ENCODE measurements at regions not wholly inside any gene's neighbourhood (a gene's known extent, or its start where the extent isn't known, plus 50 kb on each side); places are given as distances from the start of the nearest gene placed in this dataset.

DNA sequence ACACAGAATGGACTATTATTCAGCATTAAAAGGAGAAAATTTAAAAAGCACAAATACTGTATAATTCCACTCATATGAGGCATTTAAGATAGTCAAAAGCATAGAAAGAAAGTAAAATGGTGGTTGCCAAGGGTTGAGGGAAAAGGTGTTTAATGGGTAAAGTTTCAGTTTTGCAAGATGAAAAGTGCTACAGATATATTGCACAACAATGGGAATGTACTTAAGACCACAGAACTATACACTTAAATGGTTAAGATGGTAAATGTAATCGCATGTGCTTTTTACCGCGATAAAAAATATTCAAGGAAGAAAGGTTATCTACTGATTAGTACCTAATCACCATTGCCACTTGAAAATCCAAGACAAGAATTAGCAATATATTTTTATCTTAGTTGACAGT lies 71.8 kb upstream of the NOX3 start:
- Histone ChIP-seq H2AFZ (ENCODE audit: low read depth, low read length) (no peak overlapping the region), H3K9ac (ENCODE audit: low read length) (no peak overlapping the region), H3K27me3 (ENCODE audit: insufficient read depth, low read depth, low read length) (no peaks in the 10 kb centered on the region), H3K4me2 (ENCODE audit: low read length) (no peak overlapping the region), H4K20me1 (ENCODE audit: insufficient read depth) (no peaks in the 10 kb centered on the region), H3K79me2 (replicated peaks; ENCODE audit: insufficient read depth, low read length) (no peaks in the 10 kb centered on the region), H3F3A (ENCODE audit: insufficient read depth, low read length, poor library complexity, severe bottlenecking) (no peaks in the 10 kb centered on the region), H3K4me3 (ENCODE audit: low read length) (no peak overlapping the region), H3K9me3 (ENCODE audit: low read length) (no peaks in the 10 kb centered on the region), H3K9me2 (ENCODE audit: insufficient read depth, low read length) (no peaks in the 10 kb centered on the region), H3K36me3 (ENCODE audit: insufficient read depth, low read length) (no peaks in the 10 kb centered on the region), H3K27ac (ENCODE audit: low read length) (no peak overlapping the region)
- no peak for TF ChIP-seq TAF1 (IDR thresholded peaks at IDR 0.05; ENCODE audit: low read depth)

DNA sequence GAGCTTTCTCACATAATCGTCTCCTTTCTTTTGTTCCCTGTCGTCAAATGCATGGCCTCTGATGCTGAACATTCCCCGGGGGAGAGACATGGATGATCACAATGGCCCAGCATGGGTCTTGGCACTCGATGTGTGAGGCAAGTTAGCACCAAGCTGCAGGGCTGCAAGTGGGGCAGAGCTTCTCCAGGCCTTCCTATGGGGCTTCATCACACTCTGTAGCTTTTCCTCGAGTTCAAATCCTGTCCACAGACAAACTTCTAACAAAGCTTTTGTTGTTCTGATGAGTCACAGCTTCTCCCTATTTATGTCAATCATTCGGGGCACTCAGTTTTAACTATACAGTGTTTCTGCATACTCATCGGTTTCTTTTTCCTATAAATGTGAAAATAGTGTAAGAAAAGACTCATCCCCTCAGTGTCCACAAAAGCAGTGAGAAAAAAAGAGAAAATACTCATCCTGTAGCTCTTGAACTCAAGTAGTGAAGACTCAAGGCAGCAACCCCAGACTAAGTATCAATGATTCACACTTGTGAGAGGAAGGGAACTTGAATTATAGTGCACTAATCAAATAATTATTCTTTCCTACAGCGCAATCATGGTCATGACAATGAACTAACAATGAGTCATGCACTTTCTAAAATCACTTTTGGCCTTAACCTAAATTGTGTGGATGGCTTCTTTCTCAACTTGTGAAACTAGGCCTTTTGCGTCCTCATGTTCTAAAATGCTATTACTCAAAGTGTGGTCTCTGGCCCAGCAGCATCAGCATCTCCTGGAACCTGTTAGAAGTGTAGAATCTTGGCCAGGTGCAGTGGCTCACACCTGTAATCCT lies 68.4 kb upstream of the NOX3 start:
- Histone ChIP-seq H3K36me3 (ENCODE audit: insufficient read depth, low read length) (no peaks in the 10 kb centered on the region), H3K79me2 (replicated peaks; ENCODE audit: insufficient read depth, low read length) (no peaks in the 10 kb centered on the region), H4K20me1 (ENCODE audit: insufficient read depth) (no peaks in the 10 kb centered on the region), H3K4me2 (ENCODE audit: low read length) (no peak overlapping the region), H3K27ac (ENCODE audit: low read length) (no peak overlapping the region), H2AFZ (ENCODE audit: low read depth, low read length) (no peak overlapping the region), H3K9me3 (ENCODE audit: low read length) (no peaks in the 10 kb centered on the region), H3K9me2 (ENCODE audit: insufficient read depth, low read length) (no peaks in the 10 kb centered on the region), H3K27me3 (ENCODE audit: insufficient read depth, low read depth, low read length) (no peaks in the 10 kb centered on the region), H3F3A (ENCODE audit: insufficient read depth, low read length, poor library complexity, severe bottlenecking) (no peaks in the 10 kb centered on the region), H3K9ac (ENCODE audit: low read length) (no peak overlapping the region), H3K4me3 (ENCODE audit: low read length) (no peak overlapping the region)
- TF ChIP-seq EP300 (conservative IDR thresholded peaks at IDR 0.05; ENCODE audit: poor library complexity, severe bottlenecking) (no peak), POLR2AphosphoS5 (IDR thresholded peaks at IDR 0.05) (no peak), SMC3 (conservative IDR thresholded peaks at IDR 0.05; ENCODE audit: poor library complexity) (no peak), EZH2 (IDR thresholded peaks at IDR 0.05; ENCODE audit: borderline replicate concordance, insufficient read depth, low read length, poor library complexity, severe bottlenecking) (no peak), MXI1 (conservative IDR thresholded peaks at IDR 0.05; ENCODE audit: poor library complexity, severe bottlenecking) (no peak)
- TF ChIP-seq, protein P1, sequence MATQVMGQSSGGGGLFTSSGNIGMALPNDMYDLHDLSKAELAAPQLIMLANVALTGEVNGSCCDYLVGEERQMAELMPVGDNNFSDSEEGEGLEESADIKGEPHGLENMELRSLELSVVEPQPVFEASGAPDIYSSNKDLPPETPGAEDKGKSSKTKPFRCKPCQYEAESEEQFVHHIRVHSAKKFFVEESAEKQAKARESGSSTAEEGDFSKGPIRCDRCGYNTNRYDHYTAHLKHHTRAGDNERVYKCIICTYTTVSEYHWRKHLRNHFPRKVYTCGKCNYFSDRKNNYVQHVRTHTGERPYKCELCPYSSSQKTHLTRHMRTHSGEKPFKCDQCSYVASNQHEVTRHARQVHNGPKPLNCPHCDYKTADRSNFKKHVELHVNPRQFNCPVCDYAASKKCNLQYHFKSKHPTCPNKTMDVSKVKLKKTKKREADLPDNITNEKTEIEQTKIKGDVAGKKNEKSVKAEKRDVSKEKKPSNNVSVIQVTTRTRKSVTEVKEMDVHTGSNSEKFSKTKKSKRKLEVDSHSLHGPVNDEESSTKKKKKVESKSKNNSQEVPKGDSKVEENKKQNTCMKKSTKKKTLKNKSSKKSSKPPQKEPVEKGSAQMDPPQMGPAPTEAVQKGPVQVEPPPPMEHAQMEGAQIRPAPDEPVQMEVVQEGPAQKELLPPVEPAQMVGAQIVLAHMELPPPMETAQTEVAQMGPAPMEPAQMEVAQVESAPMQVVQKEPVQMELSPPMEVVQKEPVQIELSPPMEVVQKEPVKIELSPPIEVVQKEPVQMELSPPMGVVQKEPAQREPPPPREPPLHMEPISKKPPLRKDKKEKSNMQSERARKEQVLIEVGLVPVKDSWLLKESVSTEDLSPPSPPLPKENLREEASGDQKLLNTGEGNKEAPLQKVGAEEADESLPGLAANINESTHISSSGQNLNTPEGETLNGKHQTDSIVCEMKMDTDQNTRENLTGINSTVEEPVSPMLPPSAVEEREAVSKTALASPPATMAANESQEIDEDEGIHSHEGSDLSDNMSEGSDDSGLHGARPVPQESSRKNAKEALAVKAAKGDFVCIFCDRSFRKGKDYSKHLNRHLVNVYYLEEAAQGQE (IDR thresholded peaks at IDR 0.05; ENCODE audit: borderline replicate concordance), result no peak
- TF ChIP-seq, protein P2, sequence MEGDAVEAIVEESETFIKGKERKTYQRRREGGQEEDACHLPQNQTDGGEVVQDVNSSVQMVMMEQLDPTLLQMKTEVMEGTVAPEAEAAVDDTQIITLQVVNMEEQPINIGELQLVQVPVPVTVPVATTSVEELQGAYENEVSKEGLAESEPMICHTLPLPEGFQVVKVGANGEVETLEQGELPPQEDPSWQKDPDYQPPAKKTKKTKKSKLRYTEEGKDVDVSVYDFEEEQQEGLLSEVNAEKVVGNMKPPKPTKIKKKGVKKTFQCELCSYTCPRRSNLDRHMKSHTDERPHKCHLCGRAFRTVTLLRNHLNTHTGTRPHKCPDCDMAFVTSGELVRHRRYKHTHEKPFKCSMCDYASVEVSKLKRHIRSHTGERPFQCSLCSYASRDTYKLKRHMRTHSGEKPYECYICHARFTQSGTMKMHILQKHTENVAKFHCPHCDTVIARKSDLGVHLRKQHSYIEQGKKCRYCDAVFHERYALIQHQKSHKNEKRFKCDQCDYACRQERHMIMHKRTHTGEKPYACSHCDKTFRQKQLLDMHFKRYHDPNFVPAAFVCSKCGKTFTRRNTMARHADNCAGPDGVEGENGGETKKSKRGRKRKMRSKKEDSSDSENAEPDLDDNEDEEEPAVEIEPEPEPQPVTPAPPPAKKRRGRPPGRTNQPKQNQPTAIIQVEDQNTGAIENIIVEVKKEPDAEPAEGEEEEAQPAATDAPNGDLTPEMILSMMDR (IDR thresholded peaks at IDR 0.05; ENCODE audit: poor library complexity, severe bottlenecking), result no peak

DNA sequence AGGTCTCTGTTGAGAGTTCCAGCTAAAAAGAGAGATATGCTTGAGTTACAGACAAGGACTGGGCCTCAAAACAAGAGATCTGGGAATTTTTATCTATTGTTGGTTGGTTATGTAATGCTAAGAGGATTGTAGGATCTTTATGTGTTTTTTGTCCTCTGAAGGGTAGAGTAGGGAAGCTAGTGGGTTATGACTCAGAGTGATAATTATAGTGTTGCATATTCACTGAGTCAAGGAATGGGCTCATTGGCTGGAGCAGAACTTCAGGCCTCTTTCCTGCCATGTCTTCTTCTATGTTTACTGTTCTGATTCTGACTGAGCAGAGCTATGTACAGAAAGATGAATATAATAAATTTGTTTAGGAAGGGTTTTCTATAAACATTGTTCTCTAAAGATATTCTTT lies 66.1 kb upstream of the NOX3 start:
- no peaks in the 10 kb centered on the region for H3F3A ChIP-seq (ENCODE audit: insufficient read depth, low read length, poor library complexity, severe bottlenecking)
- no peak overlapping the region for H2AFZ ChIP-seq (ENCODE audit: low read depth, low read length)
- H3K27ac ChIP-seq (ENCODE audit: low read length), result no peak overlapping the region
- H3K4me3 ChIP-seq (ENCODE audit: low read length), result no peak overlapping the region
- no peaks in the 10 kb centered on the region for H4K20me1 ChIP-seq (ENCODE audit: insufficient read depth)
- H3K9me2 ChIP-seq (ENCODE audit: insufficient read depth, low read length), result no peaks in the 10 kb centered on the region
- H3K4me2 ChIP-seq (ENCODE audit: low read length), result no peak overlapping the region
- no peak overlapping the region for H3K9ac ChIP-seq (ENCODE audit: low read length)
- H3K9me3 ChIP-seq (ENCODE audit: low read length), result no peaks in the 10 kb centered on the region
- TF ChIP-seq TAF1 (IDR thresholded peaks at IDR 0.05; ENCODE audit: low read depth) (no peak), SMC3 (conservative IDR thresholded peaks at IDR 0.05; ENCODE audit: poor library complexity) (no peak), EZH2 (IDR thresholded peaks at IDR 0.05; ENCODE audit: borderline replicate concordance, insufficient read depth, low read length, poor library complexity, severe bottlenecking) (no peak), EP300 (conservative IDR thresholded peaks at IDR 0.05; ENCODE audit: poor library complexity, severe bottlenecking) (no peak), MXI1 (conservative IDR thresholded peaks at IDR 0.05; ENCODE audit: poor library complexity, severe bottlenecking) (no peak), POLR2AphosphoS5 (IDR thresholded peaks at IDR 0.05) (no peak), RAD21 (conservative IDR thresholded peaks at IDR 0.05) (no peak)
- TF ChIP-seq, protein P1 (IDR thresholded peaks at IDR 0.05; ENCODE audit: borderline replicate concordance), result no peak
- TF ChIP-seq, protein P2 (IDR thresholded peaks at IDR 0.05; ENCODE audit: poor library complexity, severe bottlenecking), result no peak
- no peaks in the 10 kb centered on the region for H3K36me3 ChIP-seq (ENCODE audit: insufficient read depth, low read length)
- no peaks in the 10 kb centered on the region for H3K27me3 ChIP-seq (ENCODE audit: insufficient read depth, low read depth, low read length)
- H3K79me2 ChIP-seq (replicated peaks; ENCODE audit: insufficient read depth, low read length), result no peaks in the 10 kb centered on the region

Data from neural cell (in vitro differentiated cells).